Ishikawa (cell line): ENCODE measurements at regions not wholly inside any gene's neighbourhood (a gene's known extent, or its start where the extent isn't known, plus 50 kb on each side); places are given as distances from the start of the nearest gene placed in this dataset.

Experiments used
- CEBPB ChIP-seq: IDR thresholded peaks from 2 replicates; pipeline ENCODE4 v1.6.1; 2012
- CREB1 ChIP-seq: IDR thresholded peaks from 2 replicates; pipeline ENCODE4 v1.6.1; 2012; ENCODE audit warnings: low read depth
- EGR1 ChIP-seq: IDR thresholded peaks from 2 replicates; pipeline ENCODE4 v1.6.1; 2012
- EP300 ChIP-seq: IDR thresholded peaks from 2 replicates; pipeline ENCODE4 v1.6.1; 2012; ENCODE audit warnings: borderline replicate concordance
- FOXM1 ChIP-seq: IDR thresholded peaks from 2 replicates; pipeline ENCODE4 v1.6.1; 2012; ENCODE audit warnings: low read depth, borderline replicate concordance
- MAX ChIP-seq: IDR thresholded peaks from 2 replicates; pipeline ENCODE4 v1.6.1; 2012
- NFIC ChIP-seq: IDR thresholded peaks from 2 replicates; pipeline ENCODE4 v1.6.1; 2012
- RAD21 ChIP-seq: IDR thresholded peaks from 2 replicates; pipeline ENCODE4 v1.6.1; 2012; ENCODE audit warnings: low read depth
- REST ChIP-seq: IDR thresholded peaks from 2 replicates; pipeline ENCODE4 v1.6.1; 2012; ENCODE audit warnings: low read depth, mild to moderate bottlenecking
- TAF1 ChIP-seq: IDR thresholded peaks from 2 replicates; pipeline ENCODE4 v1.6.1; 2012; ENCODE audit warnings: low read depth, mild to moderate bottlenecking
- TCF12 ChIP-seq: IDR thresholded peaks from 2 replicates; pipeline ENCODE4 v1.6.1; 2012; ENCODE audit warnings: low read depth
- TEAD4 ChIP-seq: IDR thresholded peaks from 2 replicates; pipeline ENCODE4 v1.6.1; 2012
- YY1 ChIP-seq: IDR thresholded peaks from 2 replicates; pipeline ENCODE4 v1.6.1; 2012; ENCODE audit warnings: low read depth
- ZBTB7A ChIP-seq: IDR thresholded peaks from 2 replicates; pipeline ENCODE4 v1.6.1; 2012; ENCODE audit warnings: low read depth
- TF ChIP-seq, protein P1 (sequence below): IDR thresholded peaks from 2 replicates; pipeline ENCODE4 v1.6.1; 2012

- TF ChIP-seq YY1 (no peak), FOXM1 (no peak), MAX (no peak), TEAD4 (no peak), ZBTB7A (no peak), CREB1 (no peak)
- TF ChIP-seq, protein P1, sequence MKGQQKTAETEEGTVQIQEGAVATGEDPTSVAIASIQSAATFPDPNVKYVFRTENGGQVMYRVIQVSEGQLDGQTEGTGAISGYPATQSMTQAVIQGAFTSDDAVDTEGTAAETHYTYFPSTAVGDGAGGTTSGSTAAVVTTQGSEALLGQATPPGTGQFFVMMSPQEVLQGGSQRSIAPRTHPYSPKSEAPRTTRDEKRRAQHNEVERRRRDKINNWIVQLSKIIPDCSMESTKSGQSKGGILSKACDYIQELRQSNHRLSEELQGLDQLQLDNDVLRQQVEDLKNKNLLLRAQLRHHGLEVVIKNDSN, result no peak
These were observed 545.7 kb downstream of the STK39 start for GRCh38 chr2:167701651-167702050.

- TF ChIP-seq MAX, result no peak
- TF ChIP-seq TAF1, result no peak
- TF ChIP-seq EP300, result no peak
- no peak for TF ChIP-seq TEAD4
- TF ChIP-seq ZBTB7A, result no peak
- TF ChIP-seq RAD21, result no peak
- TF ChIP-seq EGR1, result no peak
- TF ChIP-seq REST, result no peak
- TF ChIP-seq, protein P1, result no peak
- no peak for TF ChIP-seq FOXM1
- no peak for TF ChIP-seq NFIC
- TF ChIP-seq CEBPB, result no peak
These were observed 549.4 kb downstream of the STK39 start for GRCh38 chr2:167697948-167698347.

GRCh38 chr2:167697194-167697593, 550.2 kb downstream of the STK39 start:
- no peak for TF ChIP-seq YY1
- TF ChIP-seq CREB1, result no peak
- no peak for TF ChIP-seq EGR1
- TF ChIP-seq NFIC, result no peak
- no peak for TF ChIP-seq ZBTB7A
- TF ChIP-seq TCF12, result no peak
- no peak for TF ChIP-seq RAD21
- no peak for TF ChIP-seq MAX
- no peak for TF ChIP-seq TAF1

DNA sequence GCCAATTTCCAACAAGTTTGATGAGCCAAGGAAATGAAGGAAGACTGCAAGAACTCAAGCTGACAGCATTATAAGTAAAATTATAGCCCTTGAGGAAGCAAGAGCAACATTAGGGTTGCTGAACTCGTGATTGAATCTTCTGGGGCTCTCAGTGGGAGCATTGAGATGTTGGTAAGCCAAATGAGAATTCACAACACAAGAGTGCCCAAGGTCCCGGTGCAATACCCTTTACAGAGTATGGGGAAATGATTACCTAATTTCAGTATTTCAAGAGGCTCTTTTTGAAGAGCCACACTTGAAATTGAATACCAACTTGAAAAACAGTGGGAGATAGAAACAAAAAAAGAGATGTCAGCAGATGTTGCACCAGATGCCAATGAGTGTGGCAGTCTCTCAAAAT, 554.5 kb downstream of the STK39 start:
- TF ChIP-seq RAD21 (no peak), CEBPB (no peak)

- TF ChIP-seq TAF1, result no peak
- no peak for TF ChIP-seq YY1
- no peak for TF ChIP-seq EP300
- no peak for TF ChIP-seq CREB1
- no peak for TF ChIP-seq FOXM1
- no peak for TF ChIP-seq TCF12
- no peak for TF ChIP-seq REST
These were observed 555.2 kb downstream of the STK39 start for GRCh38 chr2:167692191-167692590.

- TF ChIP-seq CREB1 (no peak), ZBTB7A (no peak), TEAD4 (no peak), TCF12 (no peak), EGR1 (no peak), CEBPB (no peak), EP300 (no peak), MAX (no peak), TAF1 (no peak)
- TF ChIP-seq, protein P1, result no peak
These were observed 558.0 kb downstream of the STK39 start for GRCh38 chr2:167689444-167689843.
